GM12878 (cell line): ENCODE measurements at regions not wholly inside any gene's neighbourhood (a gene's known extent, or its start where the extent isn't known, plus 50 kb on each side); places are given as distances from the start of the nearest gene placed in this dataset.

Experiments
- ATAC-seq: fragments of 200-7000 bp; cut with Tn5 transposase; 3 replicates; pipeline ENCODE4 v1.9.1; 2020; ENCODE audit warnings: mild to moderate bottlenecking, moderate library complexity
- BruUV-seq: library from RNA; stranded (reverse); fragments of 400-500 nt; replicated peaks from 2 replicates; lab custom pipeline; 2021; lab: Mats Ljungman, UMichigan
- CTCF ChIA-PET: fragments of 300-600 bp; sonication (Branson Sonifier 250); formaldehyde crosslinking; extraction: SDS; loops from one replicate; lab custom pipeline; 2021; ENCODE audit warnings: inconsistent platforms; lab: Yijun Ruan, JAX
- POLR2A ChIA-PET: fragments of 350-600 bp; formaldehyde crosslinking; extraction: SDS; loops from one replicate; lab custom pipeline; 2021; ENCODE audit warnings: inconsistent platforms; lab: Charles Lee
- RAD21 ChIA-PET: fragments of 300-600 bp; sonication (Branson Sonifier 250); formaldehyde crosslinking; loops from one replicate; lab custom pipeline; 2023; ENCODE audit warnings: antibody characterized with exemption; ENCODE audit not compliant: unreplicated experiment; lab: Charles Lee
- SMC1A ChIA-PET: fragments of 300-600 bp; sonication (Branson Sonifier 250); formaldehyde crosslinking; loops from one replicate; lab custom pipeline; 2023; ENCODE audit not compliant: unreplicated experiment, uncharacterized antibody; lab: Charles Lee
- DNase-seq: peaks from one replicate; pipeline ENCODE4 v3.0.0-alpha.2; 2011; ENCODE audit warnings: low read depth, low spot score
- FAIRE-seq: peaks from 3 replicates; lab custom pipeline; 2011; peaks lifted over from hg19 to GRCh38; lab: Jason Lieb, UNC
- H2AFZ ChIP-seq: 2 replicates; pipeline ENCODE4 v1.6.0; 2011; ENCODE audit warnings: low read depth, low read length, control low read depth; ENCODE audit not compliant: control insufficient read depth
- H3K27ac ChIP-seq: 2 replicates; pipeline ENCODE4 v1.5.1; 2011; ENCODE audit warnings: control low read depth; ENCODE audit not compliant: control insufficient read depth, insufficient read depth
- H3K27me3 ChIP-seq, 2 experiments: replicated peaks in 1 of 2; 2 replicates each; pipeline versions ENCODE4 v1.6.0 to v1.6.1; 2011; ENCODE audit warnings: low read length in 1 of 2; ENCODE audit not compliant: control insufficient read depth in 2 of 2, insufficient read depth in 2 of 2
- H3K36me3 ChIP-seq, 2 experiments: 2 replicates each; pipeline ENCODE4 v1.5.1; 2011; ENCODE audit warnings: low read length in 1 of 2; ENCODE audit not compliant: control insufficient read depth in 2 of 2, insufficient read depth in 2 of 2
- H3K4me1 ChIP-seq: 2 replicates; pipeline ENCODE4 v1.6.1; 2011; ENCODE audit warnings: mild to moderate bottlenecking, low read length, moderate library complexity, mixed read lengths; ENCODE audit not compliant: control insufficient read depth, insufficient read depth
- H3K4me2 ChIP-seq: 2 replicates; pipeline ENCODE4 v1.6.0; 2011; ENCODE audit warnings: control low read depth; ENCODE audit not compliant: control insufficient read depth, insufficient read depth
- H3K4me3 ChIP-seq: fragments of 200-600 bp; sonication (generic); 2 replicates; pipeline ENCODE4 v1.5.1; 2016
- H3K79me2 ChIP-seq: 2 replicates; pipeline ENCODE4 v1.6.0; 2011; ENCODE audit warnings: low read length; ENCODE audit not compliant: control insufficient read depth, insufficient read depth
- H3K9ac ChIP-seq: 2 replicates; pipeline ENCODE4 v1.8.0; 2011; ENCODE audit warnings: low read length, control low read depth, mixed read lengths; ENCODE audit not compliant: control insufficient read depth, insufficient read depth
- H3K9me3 ChIP-seq: replicated peaks from 3 replicates; pipeline ENCODE4 v1.5.1; 2011; ENCODE audit warnings: mild to moderate bottlenecking, low read length; ENCODE audit not compliant: control insufficient read depth, insufficient read depth
- H4K20me1 ChIP-seq: 2 replicates; pipeline ENCODE4 v1.6.0; 2011; ENCODE audit not compliant: control insufficient read depth, insufficient read depth
- BCL11A ChIP-seq: IDR thresholded peaks from 2 replicates; pipeline ENCODE4 v1.6.1; 2011; ENCODE audit warnings: low read depth, low read length
- CREB1 ChIP-seq: IDR thresholded peaks from 2 replicates; pipeline ENCODE4 v1.6.1; 2012; ENCODE audit warnings: low read depth, mild to moderate bottlenecking, inconsistent platforms
- ETV6 ChIP-seq, 2 experiments: fragments of 450-650 bp in 1 of 2; IDR thresholded peaks in 1 of 2; conservative IDR thresholded peaks in 1 of 2; 2 replicates each; pipeline ENCODE4 v1.6.1; 2014; ENCODE audit warnings: antibody characterized with exemption in 1 of 2, borderline replicate concordance in 1 of 2, low read depth in 1 of 2, mild to moderate bottlenecking in 1 of 2, moderate library complexity in 1 of 2
- IKZF1 ChIP-seq: fragments of 450-650 bp; conservative IDR thresholded peaks from 2 replicates; pipeline ENCODE4 v1.6.1; 2017; ENCODE audit warnings: antibody characterized with exemption, mild to moderate bottlenecking
- IKZF2 ChIP-seq, 2 experiments: fragments of 450-650 bp; IDR thresholded peaks; 2 replicates each; pipeline ENCODE4 v1.6.1; 2017; ENCODE audit warnings: mild to moderate bottlenecking in 2 of 2, moderate library complexity in 2 of 2
- KDM1A ChIP-seq: fragments of 200-600 bp; sonication (generic); IDR thresholded peaks from 2 replicates; pipeline ENCODE4 v1.6.1; 2016; ENCODE audit warnings: borderline replicate concordance
- MEF2B ChIP-seq: fragments of 450-650 bp; IDR thresholded peaks from 2 replicates; pipeline ENCODE4 v1.6.1; 2018; ENCODE audit warnings: mild to moderate bottlenecking, moderate library complexity; ENCODE audit not compliant: partially characterized antibody, poor library complexity, severe bottlenecking
- NR2C1 ChIP-seq: fragments of 450-650 bp; IDR thresholded peaks from 2 replicates; pipeline ENCODE4 v1.6.1; 2017; ENCODE audit warnings: antibody characterized with exemption, mild to moderate bottlenecking, moderate library complexity
- SMC3 ChIP-seq: IDR thresholded peaks from 2 replicates; pipeline ENCODE4 v1.6.1; 2011; ENCODE audit warnings: low read length, improper control_type of control experiment, borderline replicate concordance
- SPI1 ChIP-seq: IDR thresholded peaks from 2 replicates; pipeline ENCODE4 v1.6.1; 2011; ENCODE audit warnings: low read depth, mild to moderate bottlenecking, low read length, moderate library complexity, borderline replicate concordance; ENCODE audit not compliant: insufficient read depth
- YY1 ChIP-seq: IDR thresholded peaks from 2 replicates; pipeline ENCODE4 v1.6.1; 2011; ENCODE audit warnings: low read depth, mild to moderate bottlenecking, low read length
- ZNF384 ChIP-seq: IDR thresholded peaks from 2 replicates; pipeline ENCODE4 v1.6.1; 2012; ENCODE audit warnings: low read depth, mild to moderate bottlenecking, low read length, improper control_type of control experiment, borderline replicate concordance
- WGBS: methylation state at CpG from one replicate; pipeline ENCODE4 v1.1.6; 2016; ENCODE audit warnings: low lambda C conversion rate; ENCODE audit not compliant: insufficient replicate concordance, insufficient coverage; ENCODE audit errors: missing lambda C conversion rate; 5-methylcytosine and 5-hydroxymethylcytosine counted together
- in situ Hi-C: fragments of 300-500 bp; cut with MboI; formaldehyde crosslinking; loops from 9 replicates; pipeline ENCODE4 v1.14.3; 2018; ENCODE audit warnings: mixed read lengths
- intact Hi-C: fragments of 100-400 bp; cut with micrococcal nuclease; formaldehyde crosslinking; loops from one replicate; pipeline ENCODE4 v1.14.2; 2022; ENCODE audit not compliant: unreplicated experiment
- TF ChIP-seq, protein P1 (sequence below): IDR thresholded peaks from 2 replicates; pipeline ENCODE4 v1.6.1; 2012; ENCODE audit warnings: low read length, inconsistent platforms
- TF ChIP-seq, protein P2 (sequence below): IDR thresholded peaks from 2 replicates; pipeline ENCODE4 v1.6.1; 2012; ENCODE audit warnings: low read depth, low read length, improper control_type of control experiment

DNA sequence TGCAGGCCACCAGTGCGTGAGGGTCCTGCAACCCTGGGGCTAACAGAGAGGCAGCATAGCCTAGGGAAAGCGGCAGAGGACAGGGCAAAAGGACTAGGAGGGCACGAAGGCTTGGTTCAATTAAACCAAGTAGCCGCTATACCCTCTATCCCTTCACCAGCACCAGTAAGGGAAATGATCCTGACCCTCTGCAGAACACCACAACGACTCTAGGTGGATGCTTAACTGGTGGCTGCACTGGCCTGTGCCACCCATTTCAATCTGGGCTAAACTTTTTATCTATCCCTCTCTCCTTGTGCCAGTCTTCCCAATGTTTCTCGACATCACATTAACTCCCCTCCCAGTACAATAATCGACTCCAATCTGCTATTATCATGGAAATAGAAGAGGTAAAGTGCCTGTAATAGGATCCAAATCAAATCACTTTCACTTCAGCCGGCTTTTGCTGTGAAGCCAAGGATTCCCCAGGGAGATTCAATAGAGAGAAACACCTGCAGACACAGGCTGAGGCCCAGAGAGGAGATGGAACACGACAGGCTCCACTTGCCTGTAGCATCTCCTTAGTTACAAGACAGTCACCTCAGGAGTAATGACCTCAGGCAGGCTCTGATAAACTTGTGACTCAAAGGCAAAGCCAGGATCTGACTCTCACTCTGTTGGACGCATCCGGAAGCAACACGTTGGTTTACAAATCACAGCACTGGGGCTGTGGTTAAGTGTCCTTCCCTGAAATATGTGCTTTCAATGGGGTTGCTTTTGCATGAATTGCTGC lies 791.6 kb upstream of the ARRDC4 start:
- CTCF ChIA-PET: no interaction called here
- no peak for FAIRE-seq

DNA sequence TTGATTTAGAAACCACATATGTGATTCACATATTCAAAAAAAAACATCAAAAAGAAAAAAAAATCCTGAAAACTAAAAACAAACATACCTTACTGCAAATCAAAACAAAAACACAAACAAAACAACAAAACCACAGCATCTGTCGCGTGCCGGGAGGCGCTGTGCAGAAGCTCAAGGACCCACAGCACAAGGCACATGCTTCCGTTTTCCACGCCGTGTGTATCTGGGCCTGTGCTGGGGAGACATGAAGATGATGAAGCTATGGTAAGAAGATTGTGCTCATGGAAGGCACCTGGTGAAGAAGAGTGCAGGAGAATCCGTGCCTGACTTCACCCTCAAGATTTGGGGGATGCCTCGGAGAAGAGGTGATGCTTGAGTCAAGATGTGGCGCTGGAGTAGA lies 788.9 kb upstream of the ARRDC4 start:
- no peak for ATAC-seq
- Histone ChIP-seq H3K4me3 (no peak overlapping the region), H3K27me3 (no peaks in the 10 kb centered on the region), H3K9me3 (no peaks in the 10 kb centered on the region), H3K4me1 (no peaks in the 10 kb centered on the region), H3K27ac (no peak overlapping the region), H3K79me2 (no peaks in the 10 kb centered on the region), H3K4me2 (no peak overlapping the region), H3K36me3 (no peaks in the 10 kb centered on the region), H4K20me1 (no peaks in the 10 kb centered on the region), H2AFZ (no peak overlapping the region), H3K9ac (no peak overlapping the region)
- in situ Hi-C loops (no loop called here), intact Hi-C loops (no loop called here)
- ChIA-PET CTCF (no interaction called here), POLR2A (no interaction called here), SMC1A (interaction anchor here (1.0 kb wide), 1 partner anchor 13 kb away, joined by 3 read pairs; no protein-coding TSS in a partner anchor), RAD21 (no interaction called here)
- no peak for DNase-seq
- BruUV-seq: no TSS peak
- 56% methylated on average over 10 of the region's 10 CpGs for WGBS
- FAIRE-seq: no peak
- no peak for TF ChIP-seq SPI1
- TF ChIP-seq, protein P1, sequence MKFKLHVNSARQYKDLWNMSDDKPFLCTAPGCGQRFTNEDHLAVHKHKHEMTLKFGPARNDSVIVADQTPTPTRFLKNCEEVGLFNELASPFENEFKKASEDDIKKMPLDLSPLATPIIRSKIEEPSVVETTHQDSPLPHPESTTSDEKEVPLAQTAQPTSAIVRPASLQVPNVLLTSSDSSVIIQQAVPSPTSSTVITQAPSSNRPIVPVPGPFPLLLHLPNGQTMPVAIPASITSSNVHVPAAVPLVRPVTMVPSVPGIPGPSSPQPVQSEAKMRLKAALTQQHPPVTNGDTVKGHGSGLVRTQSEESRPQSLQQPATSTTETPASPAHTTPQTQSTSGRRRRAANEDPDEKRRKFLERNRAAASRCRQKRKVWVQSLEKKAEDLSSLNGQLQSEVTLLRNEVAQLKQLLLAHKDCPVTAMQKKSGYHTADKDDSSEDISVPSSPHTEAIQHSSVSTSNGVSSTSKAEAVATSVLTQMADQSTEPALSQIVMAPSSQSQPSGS: no peak
- TF ChIP-seq ETV6 (conservative IDR thresholded peaks at IDR 0.05 in 1 of 2, IDR thresholded peaks at IDR 0.05 in 1 of 2; ENCODE audit: borderline replicate concordance in 1 of 2, low read depth in 1 of 2): no peak
- TF ChIP-seq, protein P2, sequence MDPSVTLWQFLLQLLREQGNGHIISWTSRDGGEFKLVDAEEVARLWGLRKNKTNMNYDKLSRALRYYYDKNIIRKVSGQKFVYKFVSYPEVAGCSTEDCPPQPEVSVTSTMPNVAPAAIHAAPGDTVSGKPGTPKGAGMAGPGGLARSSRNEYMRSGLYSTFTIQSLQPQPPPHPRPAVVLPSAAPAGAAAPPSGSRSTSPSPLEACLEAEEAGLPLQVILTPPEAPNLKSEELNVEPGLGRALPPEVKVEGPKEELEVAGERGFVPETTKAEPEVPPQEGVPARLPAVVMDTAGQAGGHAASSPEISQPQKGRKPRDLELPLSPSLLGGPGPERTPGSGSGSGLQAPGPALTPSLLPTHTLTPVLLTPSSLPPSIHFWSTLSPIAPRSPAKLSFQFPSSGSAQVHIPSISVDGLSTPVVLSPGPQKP: no peak
- TF ChIP-seq BCL11A: no peak
- no peak for TF ChIP-seq CREB1
- no peak for TF ChIP-seq NR2C1
- no peak for TF ChIP-seq SMC3

More for the DNA sequence above, 791.6 kb upstream of the ARRDC4 start:
- DNase-seq: no peak
- BruUV-seq: no TSS peak
- intact Hi-C loops (no loop called here), in situ Hi-C loops (no loop called here)
- H3K79me2 ChIP-seq: no peaks in the 10 kb centered on the region
- no peak overlapping the region for H3K4me2 ChIP-seq
- H3K36me3 ChIP-seq: no peaks in the 10 kb centered on the region
- WGBS: 9% methylated on average over 12 of the region's 12 CpGs
- ChIA-PET POLR2A (no interaction called here), SMC1A (no interaction called here), RAD21 (no interaction called here)
- ATAC-seq: peak; percentile 78
- no peaks in the 10 kb centered on the region for H3K27me3 ChIP-seq
- H3K9ac ChIP-seq: no peak overlapping the region
- H2AFZ ChIP-seq: no peak overlapping the region
- no peak for TF ChIP-seq ZNF384
- peak; percentile 73 for TF ChIP-seq MEF2B
- peak in 1 of 2 experiments; percentile 15; a peak in 1 of 4 replicates for TF ChIP-seq IKZF2 (IDR thresholded peaks at IDR 0.05)
- TF ChIP-seq KDM1A: no peak
- TF ChIP-seq YY1: no peak
- peak; percentile 61 for TF ChIP-seq IKZF1
- no peak overlapping the region for H3K27ac ChIP-seq
- no peaks in the 10 kb centered on the region for H3K4me1 ChIP-seq
- no peaks in the 10 kb centered on the region for H3K9me3 ChIP-seq
- H4K20me1 ChIP-seq: no peaks in the 10 kb centered on the region
- H3K4me3 ChIP-seq: no peak overlapping the region
